SK-N-MC (cell line): ENCODE measurements at regions not wholly inside any gene's neighbourhood (a gene's known extent, or its start where the extent isn't known, plus 50 kb on each side); places are given as distances from the start of the nearest gene placed in this dataset.

Source experiments
- EZH2 ChIP-seq: fragments of 200-600 bp; sonication (generic); IDR thresholded peaks from one replicate; pipeline ENCODE4 v1.6.1; 2017; ENCODE audit warnings: antibody characterized with exemption
- POLR2AphosphoS5 ChIP-seq: IDR thresholded peaks from 2 replicates; pipeline ENCODE4 v1.6.1; 2012; ENCODE audit warnings: mild to moderate bottlenecking, low read depth, low read length, borderline replicate concordance

DNA sequence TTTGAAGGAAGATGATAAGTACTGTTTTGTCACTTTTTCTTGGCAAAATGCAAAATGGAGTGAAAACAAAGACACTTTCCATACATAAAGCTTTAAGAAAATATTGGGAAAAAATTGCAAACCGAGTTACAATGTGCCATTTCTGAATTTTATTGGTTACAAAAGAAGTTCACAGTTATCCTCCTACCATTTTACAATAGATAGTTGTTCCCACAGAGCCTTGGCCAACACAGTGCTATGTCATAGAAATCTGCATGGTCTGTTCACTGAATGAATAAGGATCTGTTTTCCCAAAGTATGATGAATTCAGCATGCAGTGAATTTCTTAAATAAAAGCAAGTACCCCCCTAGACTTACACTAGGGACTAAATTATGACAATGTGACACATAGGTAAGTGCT, 268.2 kb upstream of the POU3F2 start:
- TF ChIP-seq POLR2AphosphoS5: no peak
- no peak for TF ChIP-seq EZH2
